Calu3 (cell line): ENCODE measurements at regions not wholly inside any gene's neighbourhood (a gene's known extent, or its start where the extent isn't known, plus 50 kb on each side); places are given as distances from the start of the nearest gene placed in this dataset.

Source experiments
- BruUV-seq: library from RNA; stranded (reverse); fragments of 400-500 nt; replicated peaks from 2 replicates; lab custom pipeline; 2021; lab: Mats Ljungman, UMichigan
- CTCF ChIA-PET: fragments of 300-600 bp; sonication (Branson Sonifier 250); formaldehyde crosslinking; loops from one replicate; lab custom pipeline; 2022; ENCODE audit warnings: antibody characterized with exemption; lab: Charles Lee
- DNase-seq: peaks from one replicate; pipeline ENCODE4 v3.0.0; 2022
- H3K27ac Mint-ChIP-seq: one replicate; pipeline ENCODE4 v1.8.0; 2022; ENCODE audit warnings: mixed read lengths; ENCODE audit not compliant: unreplicated experiment
- H3K27me3 Mint-ChIP-seq: one replicate; pipeline ENCODE4 v1.8.0; 2022; ENCODE audit warnings: mixed read lengths; ENCODE audit not compliant: unreplicated experiment
- H3K36me3 Mint-ChIP-seq: one replicate; pipeline ENCODE4 v1.8.0; 2022; ENCODE audit warnings: mild to moderate bottlenecking, moderate library complexity, mixed read lengths; ENCODE audit not compliant: insufficient read depth, unreplicated experiment
- H3K4me1 Mint-ChIP-seq: one replicate; pipeline ENCODE4 v1.8.0; 2022; ENCODE audit warnings: mild to moderate bottlenecking, low read depth, mixed read lengths; ENCODE audit not compliant: unreplicated experiment
- H3K4me3 Mint-ChIP-seq: one replicate; pipeline ENCODE4 v1.8.0; 2022; ENCODE audit warnings: mild to moderate bottlenecking, low read depth, moderate library complexity, mixed read lengths; ENCODE audit not compliant: unreplicated experiment
- H3K9me3 Mint-ChIP-seq: one replicate; pipeline ENCODE4 v1.8.0; 2022; ENCODE audit warnings: low read depth, mixed read lengths; ENCODE audit not compliant: unreplicated experiment
- CTCF ChIP-seq: fragments of 200-600 bp; IDR thresholded peaks from one replicate; pipeline ENCODE4 v1.8.0; 2022; ENCODE audit warnings: antibody characterized with exemption; ENCODE audit not compliant: unreplicated experiment
- intact Hi-C: fragments of 100-400 bp; cut with micrococcal nuclease; formaldehyde crosslinking; loops from one replicate; pipeline ENCODE4 v1.10.0; 2022; ENCODE audit not compliant: unreplicated experiment

GRCh38 chr6:137291441-137291840 is 72.3 kb upstream of the IFNGR1 start:
- H3K4me3 Mint-ChIP-seq = no peak overlapping the region
- no peak for TF ChIP-seq CTCF
- H3K27ac Mint-ChIP-seq = no peak overlapping the region
- no TSS peak for BruUV-seq
- no peaks in the 10 kb centered on the region for H3K36me3 Mint-ChIP-seq
- intact Hi-C loops = no loop called here
- H3K27me3 Mint-ChIP-seq = no peaks in the 10 kb centered on the region
- CTCF ChIA-PET = no interaction called here
- no peaks in the 10 kb centered on the region for H3K4me1 Mint-ChIP-seq
- DNase-seq = no peak
- H3K9me3 Mint-ChIP-seq = no peaks in the 10 kb centered on the region

GRCh38 chr6:137290601-137291261 is 71.5 kb upstream of the IFNGR1 start:
- H3K27ac Mint-ChIP-seq = no peak overlapping the region
- H3K27me3 Mint-ChIP-seq = no peaks in the 10 kb centered on the region
- TF ChIP-seq CTCF = no peak
- H3K36me3 Mint-ChIP-seq = no peaks in the 10 kb centered on the region
- no peak overlapping the region for H3K4me3 Mint-ChIP-seq
- H3K4me1 Mint-ChIP-seq = no peaks in the 10 kb centered on the region
- H3K9me3 Mint-ChIP-seq = no peaks in the 10 kb centered on the region
- CTCF ChIA-PET = no interaction called here
- intact Hi-C loops = no loop called here
- no peak for DNase-seq
- BruUV-seq = no TSS peak

DNA sequence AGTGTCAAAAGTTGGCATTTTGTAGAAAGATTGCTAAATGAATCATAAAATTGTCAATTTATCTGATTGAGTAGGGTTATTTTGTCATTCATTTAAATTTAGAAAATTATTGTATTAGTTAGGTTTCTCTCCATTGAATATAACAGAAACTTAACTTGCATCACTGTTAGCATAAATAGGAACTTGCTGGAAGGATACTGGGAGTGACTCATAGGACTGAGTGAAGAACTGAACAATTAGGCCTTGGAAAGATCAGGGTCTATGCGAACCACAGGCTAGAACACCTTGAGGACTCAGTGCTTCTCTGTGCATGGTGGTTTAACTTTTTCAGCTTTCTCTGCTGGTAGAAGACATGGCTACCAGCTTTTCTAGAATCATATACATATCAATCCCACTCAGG is 67.7 kb upstream of the IFNGR1 start:
- CTCF ChIA-PET = no interaction called here
- no peaks in the 10 kb centered on the region for H3K9me3 Mint-ChIP-seq
- no peak overlapping the region for H3K27ac Mint-ChIP-seq
- no peak for DNase-seq
- no peaks in the 10 kb centered on the region for H3K36me3 Mint-ChIP-seq
- H3K4me3 Mint-ChIP-seq = no peak overlapping the region
- intact Hi-C loops = no loop called here
- peaks cover 15% of the 10 kb centered on the region for H3K4me1 Mint-ChIP-seq
- peaks cover 21% of the 10 kb centered on the region for H3K27me3 Mint-ChIP-seq
- BruUV-seq = no TSS peak
- TF ChIP-seq CTCF = no peak

- no peaks in the 10 kb centered on the region for H3K9me3 Mint-ChIP-seq
- no peak for DNase-seq
- CTCF ChIA-PET = no interaction called here
Measured at GRCh38 chr6:137286368-137286767, 67.2 kb upstream of the IFNGR1 start.

More at GRCh38 chr6:137286368-137286767, 67.2 kb upstream of the IFNGR1 start:
- H3K27me3 Mint-ChIP-seq = peaks cover 27% of the 10 kb centered on the region
- peaks cover 15% of the 10 kb centered on the region for H3K4me1 Mint-ChIP-seq
- no peak for TF ChIP-seq CTCF
- H3K36me3 Mint-ChIP-seq = no peaks in the 10 kb centered on the region
- H3K27ac Mint-ChIP-seq = no peak overlapping the region
- no peak overlapping the region for H3K4me3 Mint-ChIP-seq
- BruUV-seq = no TSS peak
- intact Hi-C loops = no loop called here
